ENCODE measurements at regions not wholly inside any gene's neighbourhood (a gene's known extent, or its start where the extent isn't known, plus 50 kb on each side); places are given as distances from the start of the nearest gene placed in this dataset.

- H3K27ac ChIP-seq = no peak overlapping the region
- TF ChIP-seq ZFX (IDR thresholded peaks at IDR 0.05) (no peak), CTCF (conservative IDR thresholded peaks at IDR 0.05) (no peak)
Measured at GRCh38 chr16:8481810-8482209, 108.5 kb downstream of the TMEM114 start.

GRCh38 chr16:8476824-8477223 lies 113.5 kb downstream of the TMEM114 start:
- H3K27ac ChIP-seq = no peak overlapping the region
- TF ChIP-seq CTCF (conservative IDR thresholded peaks at IDR 0.05) (no peak), ZFX (IDR thresholded peaks at IDR 0.05) (no peak)

GRCh38 chr16:8474587-8474986 lies 115.7 kb downstream of the TMEM114 start:
- no peak for TF ChIP-seq ZFX (IDR thresholded peaks at IDR 0.05)

GRCh38 chr16:8469102-8469778 lies 121.1 kb downstream of the TMEM114 start:
- TF ChIP-seq ZFX (IDR thresholded peaks at IDR 0.05) (no peak), CTCF (conservative IDR thresholded peaks at IDR 0.05) (no peak)
- H3K27ac ChIP-seq = no peak overlapping the region

More at GRCh38 chr16:8474587-8474986, 115.7 kb downstream of the TMEM114 start:
- no peak overlapping the region for H3K27ac ChIP-seq

- TF ChIP-seq ZFX (IDR thresholded peaks at IDR 0.05) = no peak
- no peak for TF ChIP-seq CTCF (conservative IDR thresholded peaks at IDR 0.05)
- H3K27ac ChIP-seq = no peak overlapping the region
Measured at GRCh38 chr16:8464979-8465378, 125.3 kb downstream of the TMEM114 start.

GRCh38 chr16:8459085-8459733 lies 131.1 kb downstream of the TMEM114 start:
- TF ChIP-seq ZFX (IDR thresholded peaks at IDR 0.05) (no peak), CTCF (conservative IDR thresholded peaks at IDR 0.05) (no peak)
- no peak overlapping the region for H3K27ac ChIP-seq

- no peak overlapping the region for H3K27ac ChIP-seq
- TF ChIP-seq CTCF (conservative IDR thresholded peaks at IDR 0.05) (no peak), ZFX (IDR thresholded peaks at IDR 0.05) (no peak)
Measured at GRCh38 chr16:8458481-8459046, 131.7 kb downstream of the TMEM114 start.

Measured in C4-2B (cell line).